GM19438 (cell line): ENCODE measurements at regions not wholly inside any gene's neighbourhood (a gene's known extent, or its start where the extent isn't known, plus 50 kb on each side); places are given as distances from the start of the nearest gene placed in this dataset.
"Not testable (repeated sequence)": the region's sequence is repeated elsewhere in the genome, so short reads cannot be mapped to it uniquely, and the experiment has no call there.

ENCODE experiments used
- ATAC-seq: cut with Tn5 transposase; IDR thresholded peaks from one replicate; pipeline ENCODE4 v1.9.1; 2021; ENCODE audit warnings: low read depth; ENCODE audit not compliant: unreplicated experiment

GRCh38 chr7:119888251-119888650 is 384.7 kb upstream of the KCND2 start:
- no peak for ATAC-seq

GRCh38 chr7:119890631-119891030 is 382.3 kb upstream of the KCND2 start:
- no peak for ATAC-seq

GRCh38 chr7:119895320-119895719 is 377.7 kb upstream of the KCND2 start:
- no peak for ATAC-seq

- ATAC-seq = no peak
These were observed 376.6 kb upstream of the KCND2 start for GRCh38 chr7:119896386-119896785.

GRCh38 chr7:119900996-119901672 is 371.8 kb upstream of the KCND2 start:
- no peak for ATAC-seq

GRCh38 chr7:119903085-119903484 is 369.9 kb upstream of the KCND2 start:
- no peak for ATAC-seq

GRCh38 chr7:119905495-119905894 is 367.5 kb upstream of the KCND2 start:
- ATAC-seq = no peak

- no peak for ATAC-seq
These were observed 364.0 kb upstream of the KCND2 start for GRCh38 chr7:119908948-119909347.

- not testable (repeated sequence) for ATAC-seq
These were observed 358.9 kb upstream of the KCND2 start for GRCh38 chr7:119914119-119914518.

- no peak for ATAC-seq
These were observed 356.5 kb upstream of the KCND2 start for GRCh38 chr7:119916501-119916900.

GRCh38 chr7:119918185-119918584 is 354.8 kb upstream of the KCND2 start:
- ATAC-seq = no peak

GRCh38 chr7:119919986-119920385 is 353.0 kb upstream of the KCND2 start:
- no peak for ATAC-seq

GRCh38 chr7:119925581-119926289 is 347.2 kb upstream of the KCND2 start:
- no peak for ATAC-seq

GRCh38 chr7:119929891-119930290 is 343.1 kb upstream of the KCND2 start:
- ATAC-seq = no peak

- ATAC-seq = no peak
These were observed 341.6 kb upstream of the KCND2 start for GRCh38 chr7:119931230-119931824.

- no peak for ATAC-seq
These were observed 337.5 kb upstream of the KCND2 start for GRCh38 chr7:119935418-119936025.

- no peak for ATAC-seq
These were observed 336.1 kb upstream of the KCND2 start for GRCh38 chr7:119936836-119937235.

- ATAC-seq = no peak
These were observed 335.2 kb upstream of the KCND2 start for GRCh38 chr7:119937745-119938144.

GRCh38 chr7:119943942-119944600 is 328.9 kb upstream of the KCND2 start:
- no peak for ATAC-seq

- ATAC-seq = no peak
These were observed 328.4 kb upstream of the KCND2 start for GRCh38 chr7:119944601-119944972.

GRCh38 chr7:119945822-119946221 is 327.2 kb upstream of the KCND2 start:
- ATAC-seq = no peak
